HG03342 (cell line): ENCODE measurements at regions not wholly inside any gene's neighbourhood (a gene's known extent, or its start where the extent isn't known, plus 50 kb on each side); places are given as distances from the start of the nearest gene placed in this dataset.
A peak's percentile ranks its signal among the peaks of the same experiment; 100 is the strongest.
"Not testable (repeated sequence)": the region's sequence is repeated elsewhere in the genome, so short reads cannot be mapped to it uniquely, and the experiment has no call there.

Experiments
- ATAC-seq: cut with Tn5 transposase; IDR thresholded peaks from one replicate; pipeline ENCODE4 v1.9.1; 2021; ENCODE audit warnings: mild to moderate bottlenecking, moderate library complexity; ENCODE audit not compliant: unreplicated experiment

DNA sequence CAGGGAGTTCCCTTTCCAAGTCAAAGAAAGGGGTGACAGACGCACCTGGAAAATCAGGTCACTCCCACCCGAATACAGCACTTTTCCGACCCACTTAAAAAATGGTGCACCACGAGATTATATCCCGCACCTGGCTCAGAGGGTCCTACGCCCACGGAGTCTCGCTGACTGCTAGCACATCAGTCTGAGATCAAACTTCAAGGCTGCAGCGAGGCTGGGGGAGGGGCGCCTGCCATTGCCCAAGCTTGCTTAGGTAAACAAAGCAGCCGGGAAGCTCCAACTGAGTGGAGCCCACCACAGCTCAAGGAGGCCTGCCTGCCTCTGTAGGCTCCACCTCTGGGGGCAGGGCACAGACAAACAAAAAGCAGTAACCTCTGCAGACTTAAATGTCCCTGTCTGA, 277.8 kb upstream of the ARHGAP42 start:
- not testable (repeated sequence) for ATAC-seq

DNA sequence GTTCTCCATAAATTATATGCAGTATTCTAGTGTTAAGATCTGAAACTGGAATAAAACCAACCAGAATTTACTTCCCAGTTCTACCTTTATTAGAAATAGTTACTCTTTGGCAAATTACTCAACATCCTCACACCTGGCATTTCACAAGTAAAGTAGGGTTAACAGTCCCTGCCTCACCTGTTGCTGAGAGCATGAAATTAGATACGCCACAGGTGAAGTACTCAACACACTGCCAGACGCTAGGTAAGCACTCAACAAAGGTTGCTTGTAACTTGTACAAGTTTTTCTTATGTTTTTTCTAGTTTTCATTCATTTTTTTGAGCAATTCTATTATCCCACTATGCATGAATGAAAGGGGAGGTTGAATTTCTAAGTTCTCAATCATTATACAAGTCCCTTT, 267.6 kb upstream of the ARHGAP42 start:
- no peak for ATAC-seq

DNA sequence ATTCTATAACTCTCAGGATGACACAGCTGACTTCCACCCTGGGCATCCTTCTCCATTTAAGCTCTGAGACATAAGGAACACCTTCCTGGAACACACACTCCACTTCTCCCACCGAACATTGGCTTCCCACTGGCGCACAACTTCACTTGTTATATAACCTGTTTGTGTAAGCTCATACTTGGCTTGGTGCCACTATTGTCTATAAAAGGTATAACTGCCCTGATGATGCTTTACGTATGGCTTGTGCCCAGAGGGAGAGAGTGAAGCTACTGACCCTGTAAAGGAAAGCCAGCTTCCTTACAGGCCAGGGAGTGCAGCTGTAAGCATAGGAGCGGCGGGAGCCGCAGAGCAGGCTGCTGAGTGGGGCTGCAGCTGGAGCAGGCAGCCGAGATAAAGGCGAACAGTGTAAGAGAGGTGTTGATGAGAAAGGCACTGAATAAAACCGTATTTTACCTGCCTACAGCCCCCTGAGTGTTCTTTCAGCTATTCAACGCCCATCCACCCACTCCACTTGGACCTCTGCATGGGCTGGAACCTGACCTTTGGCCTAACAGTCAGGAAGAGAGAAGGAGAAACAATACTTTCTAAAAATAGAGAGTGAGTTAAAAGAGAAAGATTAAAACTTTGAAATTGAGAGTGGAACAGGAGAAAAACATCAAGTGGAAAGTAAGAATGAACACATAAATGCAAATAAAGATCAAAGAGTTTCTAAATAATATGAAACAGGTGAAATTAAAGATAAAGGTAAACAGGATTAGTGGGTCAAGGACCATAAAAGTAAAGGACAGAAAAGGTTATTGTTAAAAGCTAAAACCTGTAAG, 252.1 kb upstream of the ARHGAP42 start:
- ATAC-seq, result no peak

DNA sequence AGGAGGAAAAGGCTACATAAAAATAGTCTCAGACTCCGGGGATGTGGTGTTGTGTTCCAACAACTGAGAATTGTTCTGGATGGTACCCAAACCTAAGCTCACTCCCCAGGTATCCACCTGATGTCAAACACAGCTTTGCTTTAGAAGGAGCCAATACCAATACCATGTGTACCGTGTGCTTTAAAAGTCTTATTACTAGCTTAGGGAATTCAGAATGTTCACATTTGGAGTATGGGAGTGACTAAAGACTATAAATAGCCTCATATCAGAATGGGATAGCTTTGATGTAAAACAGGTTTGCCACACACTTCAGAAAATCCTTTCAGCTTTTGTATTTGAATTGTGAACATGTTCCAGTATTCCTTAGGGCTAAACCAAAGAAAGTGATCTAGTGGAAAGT, 248.7 kb upstream of the ARHGAP42 start:
- ATAC-seq, result no peak

DNA sequence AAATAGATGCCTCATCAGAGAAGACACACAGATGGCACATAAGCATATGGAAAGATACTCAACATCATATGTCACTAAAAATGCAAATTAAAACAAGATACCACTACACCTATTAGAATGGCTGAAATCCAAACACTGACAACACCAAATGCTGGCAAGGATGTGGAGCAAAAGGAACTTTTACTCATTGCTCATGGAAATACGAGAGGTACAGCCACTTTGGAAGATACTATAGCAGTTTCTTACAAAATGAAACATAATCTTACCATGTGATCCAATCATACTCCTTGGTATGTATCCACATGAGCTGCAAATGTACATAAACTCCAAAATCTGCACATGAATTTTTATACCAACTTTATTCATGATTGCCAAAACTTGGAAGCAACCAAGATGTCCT, 246.0 kb upstream of the ARHGAP42 start:
- no peak for ATAC-seq

DNA sequence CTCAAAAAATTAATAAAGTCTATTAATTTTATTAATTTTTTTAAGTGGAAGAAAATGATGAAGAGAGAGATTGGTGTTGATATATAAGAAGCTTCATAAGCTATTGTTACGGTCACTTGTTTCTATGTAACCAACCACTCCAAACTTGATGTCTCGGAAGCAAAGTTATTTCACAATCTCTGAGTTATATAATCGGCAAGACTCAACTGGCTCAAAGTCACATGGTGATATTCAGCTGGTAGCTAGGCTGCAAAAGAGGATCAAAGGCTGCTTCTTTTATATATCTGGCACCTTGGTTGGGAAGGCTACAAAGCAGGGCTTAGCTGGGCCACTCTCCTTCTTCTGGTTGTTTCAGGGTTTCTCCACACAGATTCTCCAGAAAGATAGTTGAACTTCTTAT, 245.1 kb upstream of the ARHGAP42 start:
- no peak for ATAC-seq

DNA sequence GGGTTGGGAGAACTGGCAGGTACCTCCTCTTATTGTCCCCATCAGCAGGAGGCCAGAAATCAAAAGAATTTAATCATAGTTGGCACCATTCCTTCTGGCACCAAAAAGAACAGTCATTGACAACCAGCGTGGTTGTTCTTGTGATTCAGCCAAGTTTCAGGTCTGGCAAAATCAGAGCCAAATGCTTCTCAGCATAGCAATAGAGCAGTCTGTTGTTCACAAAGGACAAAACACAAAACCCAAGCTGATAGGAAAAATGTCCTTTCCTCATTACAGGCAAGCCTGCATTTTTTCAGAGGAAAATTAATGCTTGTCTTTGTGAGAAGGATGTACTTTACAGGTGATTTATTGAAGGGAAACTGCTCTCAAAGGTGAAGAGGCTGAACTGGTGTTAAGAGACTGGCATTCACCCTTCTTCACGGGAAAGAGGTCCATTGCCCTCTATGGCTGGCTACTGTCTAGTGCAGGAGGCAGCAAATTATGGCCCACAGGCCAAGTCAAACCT, 241.8 kb upstream of the ARHGAP42 start:
- no peak for ATAC-seq

DNA sequence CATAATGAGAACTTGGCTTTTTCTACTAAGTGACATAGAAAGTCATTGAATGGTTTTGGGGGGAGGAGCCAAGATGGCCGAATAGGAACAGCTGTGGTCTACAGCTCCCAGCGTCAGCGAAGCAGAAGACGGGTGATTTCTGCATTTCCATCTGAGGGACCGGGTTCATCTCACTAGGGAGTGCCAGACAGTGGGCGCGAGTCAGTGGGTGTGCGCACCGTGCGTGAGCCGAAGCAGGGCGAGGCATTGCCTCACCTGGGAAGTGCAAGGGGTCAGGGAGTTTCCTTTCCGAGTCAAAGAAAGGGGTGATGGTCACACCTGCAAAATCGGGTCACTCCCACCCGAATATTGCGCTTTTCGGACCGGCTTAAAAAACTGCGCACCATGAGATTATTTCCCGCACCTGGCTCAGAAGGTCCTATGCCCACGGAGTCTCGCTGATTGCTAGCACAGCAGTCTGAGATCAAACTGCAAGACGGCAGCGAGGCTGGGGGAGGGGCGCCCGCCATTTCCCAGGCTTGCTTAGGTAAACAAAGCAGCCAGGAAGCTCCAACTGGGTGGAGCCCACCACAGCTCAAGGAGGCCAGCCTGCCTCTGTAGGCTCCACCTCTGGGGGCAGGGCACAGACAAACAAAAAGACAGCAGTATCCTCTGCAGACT, 235.2 kb upstream of the ARHGAP42 start:
- not testable (repeated sequence) for ATAC-seq

DNA sequence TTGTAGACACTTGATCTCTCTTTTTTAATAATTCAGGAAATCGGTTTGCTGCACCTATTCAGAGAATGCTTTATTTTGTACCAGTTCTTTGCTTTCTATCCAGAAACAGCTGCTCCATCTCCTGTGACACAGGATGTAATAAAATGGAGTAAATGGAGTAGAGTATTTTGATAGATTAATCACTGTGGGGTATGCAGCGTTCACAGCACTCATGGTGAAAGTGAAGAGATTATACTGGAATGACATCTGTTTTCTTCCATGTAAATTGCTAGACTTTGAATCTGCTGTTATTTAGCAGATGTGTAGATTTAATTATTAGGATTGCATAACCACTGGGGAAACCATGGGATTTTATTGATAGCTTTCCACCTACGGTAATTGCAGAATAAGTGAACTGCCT, 227.3 kb upstream of the ARHGAP42 start:
- no peak for ATAC-seq

DNA sequence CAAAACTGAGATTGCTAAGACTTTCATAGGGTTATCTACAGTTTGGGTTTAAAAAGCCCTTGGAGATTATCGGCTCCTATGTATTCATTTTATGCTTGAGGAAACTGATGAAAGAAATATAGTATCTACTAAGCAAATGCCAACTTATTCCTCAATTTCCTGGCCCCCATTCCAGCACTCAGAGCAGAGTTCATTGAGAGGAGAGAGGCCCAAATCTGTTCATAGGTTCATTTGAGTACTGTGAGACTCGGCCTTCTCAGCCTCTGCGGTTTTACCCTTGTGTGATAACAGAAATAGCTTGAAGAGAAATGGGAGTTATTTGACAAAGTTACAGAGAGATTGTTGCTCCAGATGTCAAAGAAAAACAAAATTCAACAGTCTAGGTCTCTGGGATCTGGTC, 226.7 kb upstream of the ARHGAP42 start:
- ATAC-seq, result no peak

DNA sequence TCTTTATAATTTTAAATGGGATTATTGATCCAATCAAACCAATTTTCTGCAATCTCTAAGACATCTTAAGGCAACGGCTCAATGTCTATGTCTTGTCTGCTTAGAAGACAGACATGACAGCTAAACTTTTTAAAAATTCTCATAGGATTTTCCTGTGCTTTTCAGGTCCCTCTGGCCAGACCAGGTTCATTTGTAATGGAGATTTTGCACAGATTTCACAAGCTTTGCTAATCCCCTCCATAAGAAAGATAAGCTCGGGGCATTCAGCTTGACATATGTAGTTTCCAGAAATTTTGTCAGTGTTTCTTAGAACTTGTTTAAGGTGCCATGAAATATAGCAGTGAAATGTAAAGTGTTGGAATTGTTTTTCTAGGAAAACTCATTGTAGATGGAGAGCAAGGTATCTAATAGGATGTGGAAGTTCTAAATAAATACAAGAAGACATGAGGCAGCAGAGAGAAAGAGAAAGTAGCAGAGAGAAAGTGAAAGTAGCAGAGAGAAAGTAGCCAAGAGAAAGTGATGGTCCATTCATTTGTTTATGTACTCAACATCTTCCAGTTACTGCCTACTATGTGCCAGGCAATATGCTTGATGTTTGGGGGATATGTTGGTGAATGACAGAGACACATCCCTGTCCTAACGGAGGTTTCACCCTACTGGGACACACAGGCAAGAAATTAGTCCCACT, 219.1 kb upstream of the ARHGAP42 start:
- ATAC-seq, result peak; percentile 43

DNA sequence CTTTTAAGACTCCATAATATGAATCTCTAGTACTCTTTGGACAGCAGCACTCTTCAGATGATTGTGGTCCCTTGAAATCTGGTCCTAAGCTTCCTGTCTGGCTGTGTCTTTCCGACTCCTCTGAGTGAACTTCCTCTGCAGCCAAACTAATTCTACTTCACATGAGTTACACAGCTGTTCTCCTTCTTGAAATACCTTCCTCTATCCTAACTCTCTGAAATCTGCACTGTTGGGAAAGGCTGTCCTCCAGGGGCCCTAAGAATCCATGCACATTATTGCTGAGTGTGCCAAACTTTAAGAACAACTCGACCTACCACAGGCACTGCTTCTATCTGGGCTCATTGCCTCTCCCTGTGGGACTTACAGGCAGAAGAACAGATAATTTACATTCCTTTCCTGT, 217.3 kb upstream of the ARHGAP42 start:
- ATAC-seq, result no peak

DNA sequence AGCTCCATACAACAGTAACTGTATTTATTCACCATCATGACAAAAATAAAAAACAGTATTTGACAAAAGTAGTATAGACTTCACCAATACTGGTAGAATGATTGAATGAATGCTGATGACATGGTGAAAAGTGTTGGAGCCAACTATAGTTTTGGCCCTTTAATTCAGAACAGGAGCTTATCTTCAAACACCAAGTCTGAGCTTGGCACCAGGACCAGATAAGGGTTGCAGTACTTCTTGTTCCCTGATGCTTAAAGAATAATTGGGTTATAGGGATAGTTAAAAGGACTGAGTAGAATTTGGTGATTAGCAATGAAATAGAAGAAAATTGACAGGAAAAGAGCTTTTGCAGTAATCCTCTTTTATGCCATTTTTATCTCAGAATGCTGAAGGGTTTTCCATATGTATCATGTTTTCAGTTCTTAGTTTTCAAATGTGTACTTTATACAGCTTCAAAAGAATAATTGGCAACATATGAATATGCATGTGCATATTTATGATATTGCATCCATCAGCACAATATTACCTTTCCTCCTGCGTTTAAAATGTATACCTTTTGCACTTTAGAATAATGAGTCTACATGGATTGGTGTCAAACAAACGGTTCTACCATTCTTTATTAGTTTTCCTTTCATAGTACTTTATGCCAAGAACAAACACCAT, 214.2 kb upstream of the ARHGAP42 start:
- no peak for ATAC-seq

DNA sequence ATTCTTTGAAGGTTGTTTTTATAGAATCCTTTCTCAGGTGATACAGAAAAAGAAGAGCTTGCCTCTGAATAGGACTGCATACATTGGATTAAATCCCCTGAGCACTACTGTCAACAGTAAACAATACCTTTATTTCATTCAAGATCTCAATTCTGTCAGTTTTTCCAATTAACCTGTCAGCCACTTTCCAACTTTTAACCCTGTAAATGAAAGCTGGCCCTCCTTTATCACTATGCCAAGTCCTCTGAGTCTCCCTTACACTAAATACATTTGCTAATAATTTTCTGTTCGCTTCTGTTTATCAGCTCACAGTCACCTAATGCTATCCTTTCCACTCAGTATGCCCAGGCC, 213.7 kb upstream of the ARHGAP42 start:
- no peak for ATAC-seq

DNA sequence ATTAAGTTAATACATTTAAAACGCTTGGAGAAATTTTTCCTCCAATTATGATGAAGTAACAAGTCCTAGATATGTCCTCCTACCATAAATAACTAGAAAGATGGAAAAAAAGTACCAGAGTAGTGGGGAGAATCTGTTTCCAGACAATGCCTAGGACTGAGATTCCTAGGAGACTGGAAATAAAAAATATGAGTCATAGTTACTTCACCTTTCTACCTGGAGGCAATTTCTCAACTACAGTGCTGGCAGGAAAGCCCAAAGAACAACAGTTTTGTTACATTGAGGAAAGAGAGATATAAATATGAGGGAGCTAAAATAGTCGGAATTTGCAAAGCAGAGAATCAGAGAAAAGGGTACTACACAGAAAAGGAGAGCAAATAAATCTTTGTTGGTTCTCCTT, 202.1 kb upstream of the ARHGAP42 start:
- ATAC-seq, result no peak

DNA sequence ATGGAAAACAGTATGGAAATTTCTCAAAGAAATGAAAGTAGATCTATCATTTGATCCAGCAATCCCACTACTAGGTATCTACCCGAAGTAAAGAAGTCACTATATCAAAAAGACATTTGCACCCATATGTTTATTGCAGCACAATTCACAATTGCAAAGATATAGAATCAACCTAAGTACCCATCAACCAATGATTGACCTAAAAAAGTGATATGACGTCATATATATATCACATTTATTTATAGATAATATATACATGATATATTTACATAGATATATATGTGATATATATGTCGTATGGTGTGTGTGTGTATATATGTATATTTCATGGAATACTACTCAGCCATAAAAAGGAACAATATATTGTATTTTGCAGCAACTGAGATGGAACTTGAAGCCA, 188.3 kb upstream of the ARHGAP42 start:
- ATAC-seq, result no peak

DNA sequence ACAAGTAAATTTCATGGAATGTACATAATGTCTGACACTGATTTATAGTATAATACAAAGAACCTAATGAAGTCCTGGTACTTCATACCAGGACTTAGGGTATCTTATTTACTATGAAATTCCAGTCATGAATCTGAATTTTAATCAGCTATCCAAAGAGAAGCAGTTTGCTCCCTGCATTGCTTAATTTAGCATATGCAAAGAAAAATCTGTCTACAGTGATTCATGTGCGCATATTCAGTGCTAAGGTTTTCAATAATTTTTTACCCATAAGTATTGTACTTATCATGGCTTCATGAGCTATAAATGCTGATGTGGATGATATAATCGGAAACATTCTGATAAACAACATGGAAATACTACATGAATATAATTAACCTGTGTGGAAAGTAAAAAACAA, 185.6 kb upstream of the ARHGAP42 start:
- ATAC-seq, result no peak

DNA sequence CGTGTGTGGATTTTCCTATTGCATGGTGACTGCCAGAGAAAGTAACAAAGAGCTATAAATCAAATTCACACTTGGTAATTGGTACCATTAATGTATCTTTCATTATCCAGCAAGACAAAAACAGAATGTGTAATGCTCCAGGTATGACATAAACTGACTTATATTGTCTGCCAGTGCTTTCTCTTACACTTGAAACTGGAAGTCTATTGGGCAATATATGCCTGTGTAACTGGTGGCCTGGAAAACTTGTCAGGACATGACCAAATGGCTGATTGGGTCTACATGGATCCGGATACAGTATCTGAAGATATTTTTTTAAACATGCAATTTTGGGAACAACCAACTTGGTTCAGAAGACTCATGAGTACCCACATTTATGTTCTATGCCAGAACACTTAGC, 174.6 kb upstream of the ARHGAP42 start:
- ATAC-seq, result no peak

DNA sequence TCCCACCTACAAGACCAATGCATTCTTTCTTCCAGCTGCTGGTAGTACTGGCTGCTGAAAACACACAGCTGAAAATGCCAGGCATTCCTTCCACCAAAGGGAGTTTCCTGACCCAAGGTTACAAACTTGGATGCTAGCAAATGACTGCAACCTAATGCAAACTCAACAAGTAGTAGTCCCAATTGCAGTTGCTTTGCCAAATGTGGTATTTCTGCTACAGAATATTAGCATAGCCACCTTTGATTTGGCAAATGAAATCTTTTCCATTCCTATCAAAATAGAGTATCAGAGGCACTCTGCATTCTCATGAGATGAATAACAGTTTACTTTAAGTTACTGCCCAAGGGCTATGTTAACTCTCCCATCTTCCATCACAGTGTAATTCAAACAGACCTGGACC, 172.0 kb upstream of the ARHGAP42 start:
- ATAC-seq, result no peak

DNA sequence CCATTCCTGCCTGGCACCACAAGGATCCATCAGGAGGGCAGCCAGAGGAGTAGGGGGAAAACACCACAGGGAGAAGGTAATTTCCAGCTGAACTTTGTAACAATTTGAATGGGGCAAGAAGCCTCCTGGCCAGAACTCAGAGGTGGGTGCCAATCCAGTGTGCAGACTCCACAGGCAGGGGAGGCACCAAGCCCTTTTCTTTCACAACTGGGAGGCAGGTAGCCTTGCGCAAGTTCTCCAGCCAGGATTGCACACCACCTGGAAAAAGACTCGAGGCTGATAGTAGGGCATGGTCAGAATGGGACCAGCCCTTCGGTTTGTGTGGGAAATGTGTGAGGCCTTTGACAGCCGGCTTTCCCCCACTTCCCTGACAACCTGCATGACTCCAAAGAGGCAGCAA, 161.9 kb upstream of the ARHGAP42 start:
- no peak for ATAC-seq

DNA sequence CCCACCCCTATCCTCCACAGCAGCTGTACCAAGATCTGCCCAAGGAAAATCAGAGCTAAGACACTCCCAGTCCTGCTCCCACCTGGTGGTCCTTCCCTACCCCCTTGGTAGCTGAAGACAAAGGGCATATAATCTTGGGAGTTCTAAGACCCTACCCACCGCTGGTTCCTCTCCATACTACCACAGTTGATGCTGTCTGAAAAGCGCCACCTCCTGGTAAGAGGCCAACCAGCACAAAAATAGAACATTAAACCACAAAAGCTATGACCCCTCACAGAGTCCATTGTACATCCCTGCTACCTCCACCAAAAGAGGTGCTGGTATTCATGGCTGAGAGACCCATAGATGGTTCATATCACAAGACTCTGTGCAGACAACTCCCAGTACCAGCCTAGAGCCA, 161.5 kb upstream of the ARHGAP42 start:
- ATAC-seq, result no peak
